GM12801 (cell line): ENCODE measurements at regions not wholly inside any gene's neighbourhood (a gene's known extent, or its start where the extent isn't known, plus 50 kb on each side); places are given as distances from the start of the nearest gene placed in this dataset.

Source experiments
- TF ChIP-seq, protein P1 (sequence below): IDR thresholded peaks from one replicate; pipeline ENCODE4 v1.5.1; 2011; ENCODE audit warnings: control low read depth; ENCODE audit not compliant: insufficient read length; ENCODE audit errors: extremely low read depth

DNA sequence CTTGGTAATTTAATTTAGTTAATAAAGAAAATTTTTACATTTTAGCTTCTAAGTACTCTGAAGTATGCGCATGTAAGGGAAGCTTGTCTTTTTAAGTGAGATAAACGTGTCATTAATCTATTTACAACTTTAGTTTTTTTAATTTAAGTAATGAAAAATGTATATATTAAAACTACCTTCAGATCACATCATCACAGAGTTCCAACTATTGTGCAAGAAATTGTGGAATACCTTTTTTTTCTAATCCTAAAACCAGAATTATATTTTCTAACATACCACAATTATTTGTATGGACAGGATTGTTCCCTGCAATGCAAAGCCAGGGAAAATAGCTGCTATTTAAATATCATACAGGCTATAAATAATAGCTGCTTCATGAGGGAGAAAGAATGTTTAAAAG, 303.2 kb upstream of the KCND2 start:
- TF ChIP-seq, protein P1, sequence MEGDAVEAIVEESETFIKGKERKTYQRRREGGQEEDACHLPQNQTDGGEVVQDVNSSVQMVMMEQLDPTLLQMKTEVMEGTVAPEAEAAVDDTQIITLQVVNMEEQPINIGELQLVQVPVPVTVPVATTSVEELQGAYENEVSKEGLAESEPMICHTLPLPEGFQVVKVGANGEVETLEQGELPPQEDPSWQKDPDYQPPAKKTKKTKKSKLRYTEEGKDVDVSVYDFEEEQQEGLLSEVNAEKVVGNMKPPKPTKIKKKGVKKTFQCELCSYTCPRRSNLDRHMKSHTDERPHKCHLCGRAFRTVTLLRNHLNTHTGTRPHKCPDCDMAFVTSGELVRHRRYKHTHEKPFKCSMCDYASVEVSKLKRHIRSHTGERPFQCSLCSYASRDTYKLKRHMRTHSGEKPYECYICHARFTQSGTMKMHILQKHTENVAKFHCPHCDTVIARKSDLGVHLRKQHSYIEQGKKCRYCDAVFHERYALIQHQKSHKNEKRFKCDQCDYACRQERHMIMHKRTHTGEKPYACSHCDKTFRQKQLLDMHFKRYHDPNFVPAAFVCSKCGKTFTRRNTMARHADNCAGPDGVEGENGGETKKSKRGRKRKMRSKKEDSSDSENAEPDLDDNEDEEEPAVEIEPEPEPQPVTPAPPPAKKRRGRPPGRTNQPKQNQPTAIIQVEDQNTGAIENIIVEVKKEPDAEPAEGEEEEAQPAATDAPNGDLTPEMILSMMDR: no peak

DNA sequence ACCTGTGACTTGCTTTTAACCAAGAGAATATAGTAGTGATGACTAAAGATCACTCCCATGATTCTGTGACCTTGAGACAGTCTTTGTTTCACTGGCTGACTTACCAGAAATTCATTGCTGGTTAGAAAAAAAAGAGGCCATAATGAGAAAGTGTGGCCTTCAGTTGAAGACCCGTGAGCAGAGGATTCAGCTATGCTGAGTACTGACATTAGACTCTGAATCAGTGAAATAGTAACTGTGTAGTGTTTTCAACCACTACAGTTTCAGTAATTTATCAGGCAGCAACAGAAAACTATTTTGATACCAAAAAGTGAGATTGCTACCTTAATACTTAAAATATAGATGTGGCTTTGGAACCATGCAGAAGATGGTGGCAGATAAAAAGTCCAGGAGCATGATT, 298.0 kb upstream of the KCND2 start:
- TF ChIP-seq, protein P1: no peak

DNA sequence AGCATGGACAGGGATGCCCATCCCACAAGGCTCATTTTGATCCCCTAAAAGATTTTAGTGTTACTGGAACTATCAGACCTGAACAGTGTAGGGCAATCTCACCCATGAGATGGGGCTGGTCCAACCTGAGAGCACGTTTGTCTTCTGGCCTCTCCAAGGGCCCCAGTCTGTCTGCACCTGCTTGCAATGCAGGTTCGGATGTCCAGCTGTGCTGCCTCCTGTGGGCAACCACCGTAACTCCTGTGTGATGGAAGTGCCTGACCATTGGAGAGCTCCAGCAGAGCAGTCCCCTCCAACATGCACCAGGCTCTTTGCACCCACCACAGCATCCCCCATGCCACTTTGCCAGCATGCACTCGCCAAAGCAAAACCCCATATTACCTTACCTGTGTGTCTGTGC, 290.1 kb upstream of the KCND2 start:
- TF ChIP-seq, protein P1: no peak

DNA sequence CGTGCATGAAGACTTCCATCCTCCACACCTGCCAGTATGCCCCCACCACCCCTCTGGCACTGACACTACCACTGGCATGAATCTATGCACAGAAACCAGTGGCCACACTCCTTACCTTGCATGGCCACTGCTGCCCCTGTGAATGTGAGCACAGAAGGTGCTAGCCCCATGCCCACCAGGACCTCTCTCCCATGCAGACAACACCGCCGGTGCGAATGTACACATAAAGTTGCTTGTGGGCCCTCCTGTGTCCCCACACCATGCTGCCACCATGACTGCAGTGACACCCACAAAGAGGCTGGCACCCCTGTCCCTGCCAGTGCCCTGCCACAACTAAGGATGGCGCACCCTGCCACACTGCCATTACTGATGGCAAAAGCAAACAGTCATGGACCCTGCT, 289.5 kb upstream of the KCND2 start:
- TF ChIP-seq, protein P1: no peak

DNA sequence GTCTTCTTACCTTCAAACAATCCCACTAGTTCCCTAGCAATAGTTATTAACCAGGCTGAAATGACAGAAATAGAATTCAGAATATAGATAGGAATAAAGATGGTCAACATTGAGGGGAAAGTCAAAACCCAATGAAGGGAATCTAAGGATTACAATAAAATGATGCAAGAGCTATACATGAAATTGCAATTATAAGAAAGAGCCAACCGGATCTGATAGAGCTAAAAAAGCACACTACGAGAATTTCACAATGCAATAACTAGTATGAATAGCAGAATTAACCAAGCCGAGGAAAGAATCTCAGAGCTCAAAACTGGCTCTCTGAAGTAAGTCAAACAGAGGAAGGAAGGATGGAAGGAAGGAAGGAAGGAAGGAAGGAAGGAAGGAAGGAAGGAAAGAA, 288.7 kb upstream of the KCND2 start:
- TF ChIP-seq, protein P1: no peak

DNA sequence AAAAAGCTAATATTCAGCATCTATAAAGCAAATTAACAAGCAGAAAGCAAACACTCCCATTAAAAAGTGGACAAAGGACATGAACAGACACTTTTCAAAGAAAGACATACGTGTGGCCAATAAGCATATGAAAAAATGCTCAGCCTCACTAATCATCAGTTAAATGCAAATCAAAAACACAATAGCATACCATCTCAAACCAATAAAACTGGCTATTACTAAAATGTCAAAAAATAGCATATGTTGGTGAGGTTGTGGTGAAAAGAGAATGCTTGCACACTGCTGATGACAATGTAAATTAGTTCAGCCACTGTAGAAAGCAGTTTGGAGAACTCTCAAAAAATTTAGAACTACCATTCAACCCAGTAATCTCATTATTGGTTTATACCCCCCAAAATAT, 284.6 kb upstream of the KCND2 start:
- TF ChIP-seq, protein P1: no peak

DNA sequence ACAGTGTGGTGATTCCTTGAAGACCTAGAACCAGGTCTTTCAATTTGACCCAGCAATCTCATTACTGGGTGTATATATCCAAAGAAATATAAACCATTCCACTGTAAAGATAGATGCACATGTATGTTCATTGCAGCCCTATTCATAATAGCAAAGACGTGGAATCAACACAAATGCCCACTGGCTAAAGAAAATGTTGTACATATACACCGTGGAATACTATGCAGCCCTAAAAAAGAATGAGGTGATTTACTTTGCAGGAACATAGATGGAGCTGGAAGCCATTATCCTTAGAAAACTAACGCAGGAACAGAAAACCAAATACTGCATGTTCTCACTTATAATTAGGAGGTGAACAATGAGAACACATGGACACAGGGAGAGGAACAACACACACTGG, 278.0 kb upstream of the KCND2 start:
- TF ChIP-seq, protein P1: no peak

DNA sequence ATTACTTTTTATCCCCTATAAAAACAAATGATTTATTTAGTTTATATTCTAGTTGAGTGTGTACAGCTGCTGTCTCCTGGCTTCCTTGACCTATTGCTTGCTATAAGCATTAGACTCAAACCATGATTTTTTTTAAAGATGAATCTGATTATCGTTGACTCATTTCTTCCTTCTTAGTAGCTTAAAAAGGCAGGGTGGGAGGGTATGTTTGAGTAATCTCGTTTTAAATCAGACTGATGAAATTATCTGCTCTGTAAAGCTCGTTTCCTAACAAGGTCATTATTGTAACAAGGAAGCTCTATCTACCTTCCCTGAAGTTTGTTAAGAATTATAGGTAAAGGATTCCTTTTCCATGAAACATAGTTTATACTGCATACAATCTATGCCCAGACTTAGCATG, 276.3 kb upstream of the KCND2 start:
- TF ChIP-seq, protein P1: no peak
